Smooth muscle cell (in vitro differentiated cells): ENCODE measurements at regions not wholly inside any gene's neighbourhood (a gene's known extent, or its start where the extent isn't known, plus 50 kb on each side); places are given as distances from the start of the nearest gene placed in this dataset.
"Not testable (repeated sequence)": the region's sequence is repeated elsewhere in the genome, so short reads cannot be mapped to it uniquely, and the experiment has no call there.

Source experiments
- DNase-seq: peaks from one replicate; lab custom pipeline; 2025; ENCODE audit not compliant: unreplicated experiment; lab: John Stamatoyannopoulos, UW
- H2AFZ ChIP-seq: fragments of 200-600 bp; sonication (generic); 2 replicates; pipeline ENCODE4 v1.6.0; 2016; ENCODE audit warnings: antibody characterized with exemption, low read depth, mild to moderate bottlenecking
- H3F3A ChIP-seq: fragments of 200-600 bp; sonication (generic); 2 replicates; pipeline ENCODE4 v1.6.0; 2017; ENCODE audit warnings: antibody characterized with exemption, low read depth
- H3K27ac ChIP-seq: fragments of 200-600 bp; sonication (generic); 2 replicates; pipeline ENCODE4 v1.5.1; 2016; ENCODE audit warnings: low read depth, mild to moderate bottlenecking
- H3K27me3 ChIP-seq: fragments of 200-600 bp; sonication (generic); 2 replicates; pipeline ENCODE4 v1.6.1; 2016; ENCODE audit warnings: low read depth, mild to moderate bottlenecking
- H3K36me3 ChIP-seq: fragments of 200-600 bp; sonication (generic); 2 replicates; pipeline ENCODE4 v1.5.1; 2016; ENCODE audit warnings: low read depth
- H3K4me1 ChIP-seq: fragments of 200-600 bp; sonication (generic); 2 replicates; pipeline ENCODE4 v1.5.1; 2016; ENCODE audit warnings: low read depth
- H3K4me2 ChIP-seq: fragments of 200-600 bp; sonication (generic); 2 replicates; pipeline ENCODE4 v1.6.0; 2016; ENCODE audit warnings: mild to moderate bottlenecking
- H3K4me3 ChIP-seq: fragments of 200-600 bp; sonication (generic); 2 replicates; pipeline ENCODE4 v1.5.1; 2016; ENCODE audit warnings: mild to moderate bottlenecking
- H3K79me2 ChIP-seq: fragments of 200-600 bp; sonication (generic); 2 replicates; pipeline ENCODE4 v1.6.0; 2016; ENCODE audit warnings: low read depth, mild to moderate bottlenecking
- H3K9ac ChIP-seq: fragments of 200-600 bp; sonication (generic); 2 replicates; pipeline ENCODE4 v1.6.0; 2016; ENCODE audit warnings: low read depth
- H3K9me3 ChIP-seq: fragments of 200-600 bp; sonication (generic); replicated peaks from 2 replicates; pipeline ENCODE4 v1.5.1; 2016; ENCODE audit warnings: low read depth
- H4K20me1 ChIP-seq: fragments of 200-600 bp; sonication (generic); 2 replicates; pipeline ENCODE4 v1.6.0; 2016; ENCODE audit warnings: low read depth
- CTCF ChIP-seq: fragments of 200-600 bp; sonication (generic); IDR thresholded peaks from 2 replicates; pipeline ENCODE4 v1.5.1; 2017; ENCODE audit warnings: borderline replicate concordance, mild to moderate bottlenecking, antibody characterized with exemption; ENCODE audit not compliant: insufficient read depth, poor library complexity, severe bottlenecking
- WGBS: methylation state at CpG from one replicate; pipeline ENCODE4 v1.1.7; 2016; ENCODE audit warnings: low lambda C conversion rate; 5-methylcytosine and 5-hydroxymethylcytosine counted together

GRCh38 chr11:90699791-90700400, 477.0 kb upstream of the CHORDC1 start:
- Histone ChIP-seq H3K27me3 (no peaks in the 10 kb centered on the region), H3K4me2 (no peak overlapping the region), H3K79me2 (no peaks in the 10 kb centered on the region), H4K20me1 (no peaks in the 10 kb centered on the region), H3F3A (no peaks in the 10 kb centered on the region), H3K9me3 (no peaks in the 10 kb centered on the region), H3K9ac (no peak overlapping the region), H3K27ac (no peak overlapping the region), H3K4me1 (peaks cover 12% of the 10 kb centered on the region), H2AFZ (no peak overlapping the region), H3K36me3 (no peaks in the 10 kb centered on the region), H3K4me3 (no peak overlapping the region)
- no peak for TF ChIP-seq CTCF
- WGBS = 84% methylated on average over 2 of the region's 2 CpGs
- DNase-seq = no peak

- Histone ChIP-seq H2AFZ (no peak overlapping the region), H3K9me3 (no peaks in the 10 kb centered on the region), H3K36me3 (no peaks in the 10 kb centered on the region), H3K4me1 (peaks cover 12% of the 10 kb centered on the region), H3K27me3 (no peaks in the 10 kb centered on the region), H3K4me3 (no peak overlapping the region), H4K20me1 (no peaks in the 10 kb centered on the region), H3F3A (no peaks in the 10 kb centered on the region), H3K9ac (no peak overlapping the region), H3K27ac (no peak overlapping the region), H3K79me2 (no peaks in the 10 kb centered on the region), H3K4me2 (no peak overlapping the region)
- no peak for DNase-seq
- no peak for TF ChIP-seq CTCF
These were observed 475.4 kb upstream of the CHORDC1 start for GRCh38 chr11:90698238-90698637.

DNA sequence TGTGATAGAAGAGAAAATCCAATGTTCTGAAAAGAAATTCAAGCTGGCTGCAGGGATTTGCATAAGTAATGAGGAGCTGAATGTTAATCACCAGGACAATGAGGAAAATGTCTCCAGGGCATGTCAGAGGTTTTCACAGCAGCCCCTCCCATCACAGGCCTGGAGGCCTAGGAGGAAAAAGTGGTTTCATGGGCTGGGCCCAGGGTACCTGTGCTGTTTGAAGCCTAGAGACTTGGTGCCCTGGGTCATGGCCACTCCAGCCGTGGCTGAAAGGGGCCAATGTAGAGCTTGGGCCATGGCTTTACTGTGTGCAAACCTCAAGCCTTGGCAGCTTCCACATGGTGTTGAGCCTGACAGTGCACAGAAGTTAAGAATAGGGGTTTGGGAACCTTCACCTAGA, 452.6 kb upstream of the CHORDC1 start:
- not testable (repeated sequence) for H2AFZ ChIP-seq, H3K9ac ChIP-seq, H3K79me2 ChIP-seq, H3K4me3 ChIP-seq, H4K20me1 ChIP-seq, H3F3A ChIP-seq, H3K27me3 ChIP-seq, H3K4me1 ChIP-seq, H3K36me3 ChIP-seq, DNase-seq, H3K9me3 ChIP-seq, H3K4me2 ChIP-seq, H3K27ac ChIP-seq
- 96% methylated on average over 1 of the region's 1 CpG for WGBS

- Histone ChIP-seq H3K27me3 (no peaks in the 10 kb centered on the region), H3K27ac (no peak overlapping the region), H3K4me1 (no peaks in the 10 kb centered on the region), H2AFZ (no peak overlapping the region), H4K20me1 (no peaks in the 10 kb centered on the region), H3K9ac (no peak overlapping the region), H3K36me3 (no peaks in the 10 kb centered on the region), H3K79me2 (no peaks in the 10 kb centered on the region), H3K4me2 (no peak overlapping the region), H3K4me3 (no peak overlapping the region), H3K9me3 (no peaks in the 10 kb centered on the region), H3F3A (no peaks in the 10 kb centered on the region)
- no peak for TF ChIP-seq CTCF
- WGBS = 74% methylated on average over 2 of the region's 2 CpGs
- DNase-seq = no peak
These were observed 446.2 kb upstream of the CHORDC1 start for GRCh38 chr11:90669094-90669493.
